ENCODE measurements at regions not wholly inside any gene's neighbourhood (a gene's known extent, or its start where the extent isn't known, plus 50 kb on each side); places are given as distances from the start of the nearest gene placed in this dataset.

- TF ChIP-seq, protein P1, sequence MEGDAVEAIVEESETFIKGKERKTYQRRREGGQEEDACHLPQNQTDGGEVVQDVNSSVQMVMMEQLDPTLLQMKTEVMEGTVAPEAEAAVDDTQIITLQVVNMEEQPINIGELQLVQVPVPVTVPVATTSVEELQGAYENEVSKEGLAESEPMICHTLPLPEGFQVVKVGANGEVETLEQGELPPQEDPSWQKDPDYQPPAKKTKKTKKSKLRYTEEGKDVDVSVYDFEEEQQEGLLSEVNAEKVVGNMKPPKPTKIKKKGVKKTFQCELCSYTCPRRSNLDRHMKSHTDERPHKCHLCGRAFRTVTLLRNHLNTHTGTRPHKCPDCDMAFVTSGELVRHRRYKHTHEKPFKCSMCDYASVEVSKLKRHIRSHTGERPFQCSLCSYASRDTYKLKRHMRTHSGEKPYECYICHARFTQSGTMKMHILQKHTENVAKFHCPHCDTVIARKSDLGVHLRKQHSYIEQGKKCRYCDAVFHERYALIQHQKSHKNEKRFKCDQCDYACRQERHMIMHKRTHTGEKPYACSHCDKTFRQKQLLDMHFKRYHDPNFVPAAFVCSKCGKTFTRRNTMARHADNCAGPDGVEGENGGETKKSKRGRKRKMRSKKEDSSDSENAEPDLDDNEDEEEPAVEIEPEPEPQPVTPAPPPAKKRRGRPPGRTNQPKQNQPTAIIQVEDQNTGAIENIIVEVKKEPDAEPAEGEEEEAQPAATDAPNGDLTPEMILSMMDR (conservative IDR thresholded peaks at IDR 0.05), result peak; percentile 71
- no peak for TF ChIP-seq ZFX (IDR thresholded peaks at IDR 0.05)
Measured at GRCh38 chr21:17045214-17045853, 467.5 kb upstream of the CXADR start.

Data from C4-2B (cell line).